ENCODE measurements at regions not wholly inside any gene's neighbourhood (a gene's known extent, or its start where the extent isn't known, plus 50 kb on each side); places are given as distances from the start of the nearest gene placed in this dataset.

DNA sequence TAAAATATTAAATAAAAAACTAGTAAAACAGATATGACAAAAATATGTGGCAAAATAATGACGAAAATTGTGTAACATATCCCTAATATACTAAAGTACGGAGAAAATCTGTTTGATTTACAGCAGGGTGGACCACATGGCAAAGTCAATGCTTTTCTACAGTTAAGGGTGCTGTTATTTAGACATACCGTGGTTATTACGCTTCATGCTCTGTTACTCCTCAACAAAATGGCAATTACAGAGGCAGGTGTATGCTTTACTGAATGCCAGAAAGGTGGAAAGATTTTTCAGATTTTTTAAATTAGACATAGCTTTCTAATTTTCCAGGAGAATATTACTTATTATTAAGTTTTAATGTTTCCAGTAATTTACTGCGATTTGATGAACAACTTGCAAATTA lies 343.9 kb upstream of the DPYD start:
- Histone ChIP-seq H3K4me2 (ENCODE audit: low read length) (no peak overlapping the region), H3F3A (ENCODE audit: insufficient read depth, low read length, poor library complexity, severe bottlenecking) (no peaks in the 10 kb centered on the region)

DNA sequence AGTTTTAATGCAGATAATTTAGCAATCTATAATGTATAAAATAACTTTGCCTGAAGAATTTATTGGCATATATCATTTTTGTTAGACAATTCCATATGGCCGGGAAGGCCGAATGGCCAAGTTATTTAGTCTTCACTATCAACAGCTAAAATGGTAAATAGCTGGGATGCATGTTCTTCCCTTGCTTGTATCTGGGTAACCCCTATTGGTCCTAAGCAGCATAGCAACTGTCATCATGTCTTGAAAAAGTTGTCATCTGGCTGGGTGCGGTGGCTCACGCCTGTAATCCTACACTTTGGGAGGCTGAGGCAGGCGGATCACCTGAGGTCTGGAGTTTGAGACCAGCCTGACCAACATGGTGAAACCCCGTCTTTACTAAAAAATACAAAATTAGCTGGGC lies 340.0 kb upstream of the DPYD start:
- Histone ChIP-seq H3K9me2 (ENCODE audit: insufficient read depth, low read length) (no peaks in the 10 kb centered on the region), H3F3A (ENCODE audit: insufficient read depth, low read length, poor library complexity, severe bottlenecking) (no peaks in the 10 kb centered on the region), H3K9ac (ENCODE audit: low read length) (no peak overlapping the region), H2AFZ (ENCODE audit: low read depth, low read length) (no peak overlapping the region), H3K9me3 (ENCODE audit: low read length) (no peaks in the 10 kb centered on the region), H3K27ac (ENCODE audit: low read length) (no peak overlapping the region), H4K20me1 (ENCODE audit: insufficient read depth) (no peaks in the 10 kb centered on the region), H3K4me3 (ENCODE audit: low read length) (no peak overlapping the region), H3K4me2 (ENCODE audit: low read length) (no peak overlapping the region), H3K27me3 (ENCODE audit: insufficient read depth, low read depth, low read length) (no peaks in the 10 kb centered on the region), H3K36me3 (ENCODE audit: insufficient read depth, low read length) (no peaks in the 10 kb centered on the region), H3K79me2 (replicated peaks; ENCODE audit: insufficient read depth, low read length) (no peaks in the 10 kb centered on the region)
- TF ChIP-seq EZH2 (IDR thresholded peaks at IDR 0.05; ENCODE audit: borderline replicate concordance, insufficient read depth, low read length, poor library complexity, severe bottlenecking) (no peak), EP300 (conservative IDR thresholded peaks at IDR 0.05; ENCODE audit: poor library complexity, severe bottlenecking) (no peak), SMC3 (conservative IDR thresholded peaks at IDR 0.05; ENCODE audit: poor library complexity) (no peak), RAD21 (conservative IDR thresholded peaks at IDR 0.05) (no peak), TAF1 (IDR thresholded peaks at IDR 0.05; ENCODE audit: low read depth) (no peak), MXI1 (conservative IDR thresholded peaks at IDR 0.05; ENCODE audit: poor library complexity, severe bottlenecking) (no peak), POLR2AphosphoS5 (IDR thresholded peaks at IDR 0.05) (no peak)
- TF ChIP-seq, protein P1, sequence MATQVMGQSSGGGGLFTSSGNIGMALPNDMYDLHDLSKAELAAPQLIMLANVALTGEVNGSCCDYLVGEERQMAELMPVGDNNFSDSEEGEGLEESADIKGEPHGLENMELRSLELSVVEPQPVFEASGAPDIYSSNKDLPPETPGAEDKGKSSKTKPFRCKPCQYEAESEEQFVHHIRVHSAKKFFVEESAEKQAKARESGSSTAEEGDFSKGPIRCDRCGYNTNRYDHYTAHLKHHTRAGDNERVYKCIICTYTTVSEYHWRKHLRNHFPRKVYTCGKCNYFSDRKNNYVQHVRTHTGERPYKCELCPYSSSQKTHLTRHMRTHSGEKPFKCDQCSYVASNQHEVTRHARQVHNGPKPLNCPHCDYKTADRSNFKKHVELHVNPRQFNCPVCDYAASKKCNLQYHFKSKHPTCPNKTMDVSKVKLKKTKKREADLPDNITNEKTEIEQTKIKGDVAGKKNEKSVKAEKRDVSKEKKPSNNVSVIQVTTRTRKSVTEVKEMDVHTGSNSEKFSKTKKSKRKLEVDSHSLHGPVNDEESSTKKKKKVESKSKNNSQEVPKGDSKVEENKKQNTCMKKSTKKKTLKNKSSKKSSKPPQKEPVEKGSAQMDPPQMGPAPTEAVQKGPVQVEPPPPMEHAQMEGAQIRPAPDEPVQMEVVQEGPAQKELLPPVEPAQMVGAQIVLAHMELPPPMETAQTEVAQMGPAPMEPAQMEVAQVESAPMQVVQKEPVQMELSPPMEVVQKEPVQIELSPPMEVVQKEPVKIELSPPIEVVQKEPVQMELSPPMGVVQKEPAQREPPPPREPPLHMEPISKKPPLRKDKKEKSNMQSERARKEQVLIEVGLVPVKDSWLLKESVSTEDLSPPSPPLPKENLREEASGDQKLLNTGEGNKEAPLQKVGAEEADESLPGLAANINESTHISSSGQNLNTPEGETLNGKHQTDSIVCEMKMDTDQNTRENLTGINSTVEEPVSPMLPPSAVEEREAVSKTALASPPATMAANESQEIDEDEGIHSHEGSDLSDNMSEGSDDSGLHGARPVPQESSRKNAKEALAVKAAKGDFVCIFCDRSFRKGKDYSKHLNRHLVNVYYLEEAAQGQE (IDR thresholded peaks at IDR 0.05; ENCODE audit: borderline replicate concordance) = no peak
- TF ChIP-seq, protein P2, sequence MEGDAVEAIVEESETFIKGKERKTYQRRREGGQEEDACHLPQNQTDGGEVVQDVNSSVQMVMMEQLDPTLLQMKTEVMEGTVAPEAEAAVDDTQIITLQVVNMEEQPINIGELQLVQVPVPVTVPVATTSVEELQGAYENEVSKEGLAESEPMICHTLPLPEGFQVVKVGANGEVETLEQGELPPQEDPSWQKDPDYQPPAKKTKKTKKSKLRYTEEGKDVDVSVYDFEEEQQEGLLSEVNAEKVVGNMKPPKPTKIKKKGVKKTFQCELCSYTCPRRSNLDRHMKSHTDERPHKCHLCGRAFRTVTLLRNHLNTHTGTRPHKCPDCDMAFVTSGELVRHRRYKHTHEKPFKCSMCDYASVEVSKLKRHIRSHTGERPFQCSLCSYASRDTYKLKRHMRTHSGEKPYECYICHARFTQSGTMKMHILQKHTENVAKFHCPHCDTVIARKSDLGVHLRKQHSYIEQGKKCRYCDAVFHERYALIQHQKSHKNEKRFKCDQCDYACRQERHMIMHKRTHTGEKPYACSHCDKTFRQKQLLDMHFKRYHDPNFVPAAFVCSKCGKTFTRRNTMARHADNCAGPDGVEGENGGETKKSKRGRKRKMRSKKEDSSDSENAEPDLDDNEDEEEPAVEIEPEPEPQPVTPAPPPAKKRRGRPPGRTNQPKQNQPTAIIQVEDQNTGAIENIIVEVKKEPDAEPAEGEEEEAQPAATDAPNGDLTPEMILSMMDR (IDR thresholded peaks at IDR 0.05; ENCODE audit: poor library complexity, severe bottlenecking) = no peak

More for the DNA sequence above, 343.9 kb upstream of the DPYD start:
- Histone ChIP-seq H3K36me3 (ENCODE audit: insufficient read depth, low read length) (no peaks in the 10 kb centered on the region), H3K27me3 (ENCODE audit: insufficient read depth, low read depth, low read length) (no peaks in the 10 kb centered on the region), H3K4me3 (ENCODE audit: low read length) (no peak overlapping the region), H3K27ac (ENCODE audit: low read length) (no peak overlapping the region), H3K9me2 (ENCODE audit: insufficient read depth, low read length) (no peaks in the 10 kb centered on the region), H4K20me1 (ENCODE audit: insufficient read depth) (no peaks in the 10 kb centered on the region), H3K9me3 (ENCODE audit: low read length) (no peaks in the 10 kb centered on the region), H3K9ac (ENCODE audit: low read length) (no peak overlapping the region), H2AFZ (ENCODE audit: low read depth, low read length) (no peak overlapping the region), H3K79me2 (replicated peaks; ENCODE audit: insufficient read depth, low read length) (no peaks in the 10 kb centered on the region)
- TF ChIP-seq, protein P1 (IDR thresholded peaks at IDR 0.05; ENCODE audit: borderline replicate concordance) = no peak
- TF ChIP-seq, protein P2 (IDR thresholded peaks at IDR 0.05; ENCODE audit: poor library complexity, severe bottlenecking) = no peak
- TF ChIP-seq RAD21 (conservative IDR thresholded peaks at IDR 0.05) = no peak
- no peak for TF ChIP-seq MXI1 (conservative IDR thresholded peaks at IDR 0.05; ENCODE audit: poor library complexity, severe bottlenecking)
- TF ChIP-seq EZH2 (IDR thresholded peaks at IDR 0.05; ENCODE audit: borderline replicate concordance, insufficient read depth, low read length, poor library complexity, severe bottlenecking) = no peak
- TF ChIP-seq EP300 (conservative IDR thresholded peaks at IDR 0.05; ENCODE audit: poor library complexity, severe bottlenecking) = no peak
- TF ChIP-seq POLR2AphosphoS5 (IDR thresholded peaks at IDR 0.05) = no peak
- no peak for TF ChIP-seq TAF1 (IDR thresholded peaks at IDR 0.05; ENCODE audit: low read depth)
- TF ChIP-seq SMC3 (conservative IDR thresholded peaks at IDR 0.05; ENCODE audit: poor library complexity) = no peak
